ENCODE measurements at regions not wholly inside any gene's neighbourhood (a gene's known extent, or its start where the extent isn't known, plus 50 kb on each side); places are given as distances from the start of the nearest gene placed in this dataset.

DNA sequence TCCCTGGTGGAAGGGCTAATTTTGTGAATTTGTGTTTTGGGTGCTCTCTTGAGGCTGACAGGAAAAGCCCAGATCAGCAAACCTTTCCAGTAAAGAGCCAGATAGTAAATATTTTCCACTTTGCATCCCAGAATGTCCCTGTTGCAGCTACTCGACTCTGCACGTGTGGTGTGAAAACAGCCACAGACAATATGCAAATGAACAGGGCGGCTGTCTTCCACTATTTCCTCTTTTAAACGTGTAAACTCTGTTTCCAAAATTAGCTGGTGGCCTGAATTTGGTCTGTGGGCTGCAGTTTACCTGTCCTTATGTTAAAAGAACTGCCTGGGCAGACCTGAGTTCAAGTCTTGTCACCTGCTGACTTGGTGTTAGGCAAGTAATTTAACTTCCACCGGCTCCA lies 202.7 kb downstream of the EDEM1 start:
- no peak overlapping the region for H3K4me3 ChIP-seq (ENCODE audit: low read depth, low read length, poor library complexity, severe bottlenecking)
- intact Hi-C loops (cut with micrococcal nuclease; ENCODE audit: unreplicated experiment): no loop called here
- TF ChIP-seq EZH2phosphoT487 (IDR thresholded peaks at IDR 0.05; ENCODE audit: borderline replicate concordance, low read depth, low read length) (no peak), CTCF (conservative IDR thresholded peaks at IDR 0.05; ENCODE audit: low read length) (no peak)
- peaks cover 23% of the 10 kb centered on the region for H3K4me1 ChIP-seq (ENCODE audit: insufficient read depth, low read length, poor library complexity, severe bottlenecking)
- ChIA-PET POLR2A (interaction anchor here (0.6 to 1.5 kb wide), 2 partner anchors 15 to 546 kb away, joined by 5 to 6 read pairs; no protein-coding TSS in a partner anchor), CTCF (ENCODE audit: unreplicated experiment) (no interaction called here)
- no TSS peak for BruUV-seq (replicated peaks)
- H3K36me3 ChIP-seq (ENCODE audit: insufficient read depth, low read length): no peaks in the 10 kb centered on the region
- peak overlapping the region; percentile 49; the same call in 1 of the 2 replicates for H2AFZ ChIP-seq (ENCODE audit: low read length)
- no peaks in the 10 kb centered on the region for H3K9me3 ChIP-seq (ENCODE audit: low read length)
- H3K4me2 ChIP-seq (ENCODE audit: low read length): peak overlapping the region; percentile 47
- no peaks in the 10 kb centered on the region for H3K9me2 ChIP-seq (ENCODE audit: insufficient read depth, low read length)
- no peaks in the 10 kb centered on the region for H3K79me2 ChIP-seq (ENCODE audit: insufficient read depth, low read depth, low read length)
- peak; percentile 47 for DNase-seq (ENCODE audit: low spot score)
- no peaks in the 10 kb centered on the region for H4K20me1 ChIP-seq (ENCODE audit: insufficient read depth, low read length)
- H3K27ac ChIP-seq (ENCODE audit: low read depth, low read length, poor library complexity, severe bottlenecking): no peak overlapping the region

GRCh38 chr3:5390936-5391625 lies 203.6 kb downstream of the EDEM1 start:
- no peaks in the 10 kb centered on the region for H3K79me2 ChIP-seq (ENCODE audit: insufficient read depth, low read depth, low read length)
- intact Hi-C loops (cut with micrococcal nuclease; ENCODE audit: unreplicated experiment): no loop called here
- no TSS peak for BruUV-seq (replicated peaks)
- POLR2A ChIA-PET: interaction anchor here (0.6 to 1.5 kb wide), 2 partner anchors 14 to 2000 kb away, joined by 3 to 5 read pairs; no protein-coding TSS in a partner anchor
- DNase-seq (ENCODE audit: low spot score): no peak
- no peaks in the 10 kb centered on the region for H4K20me1 ChIP-seq (ENCODE audit: insufficient read depth, low read length)
- H3K4me1 ChIP-seq (ENCODE audit: insufficient read depth, low read length, poor library complexity, severe bottlenecking): peaks cover 23% of the 10 kb centered on the region
- peak overlapping the region; percentile 47 for H3K4me2 ChIP-seq (ENCODE audit: low read length)
- no peaks in the 10 kb centered on the region for H3K9me3 ChIP-seq (ENCODE audit: low read length)
- peak overlapping the region; percentile 49; the same call in 1 of the 2 replicates for H2AFZ ChIP-seq (ENCODE audit: low read length)
- H3K27ac ChIP-seq (ENCODE audit: low read depth, low read length, poor library complexity, severe bottlenecking): no peak overlapping the region
- no peak overlapping the region for H3K4me3 ChIP-seq (ENCODE audit: low read depth, low read length, poor library complexity, severe bottlenecking)
- H3K9me2 ChIP-seq (ENCODE audit: insufficient read depth, low read length): no peaks in the 10 kb centered on the region
- no peak for TF ChIP-seq CTCF (conservative IDR thresholded peaks at IDR 0.05; ENCODE audit: low read length)
- no peak for TF ChIP-seq EZH2phosphoT487 (IDR thresholded peaks at IDR 0.05; ENCODE audit: borderline replicate concordance, low read depth, low read length)
- no peaks in the 10 kb centered on the region for H3K36me3 ChIP-seq (ENCODE audit: insufficient read depth, low read length)
- CTCF ChIA-PET (ENCODE audit: unreplicated experiment): no interaction called here

GRCh38 chr3:5401002-5401401 lies 213.5 kb downstream of the EDEM1 start:
- CTCF ChIA-PET (ENCODE audit: unreplicated experiment): no interaction called here
- no peak for TF ChIP-seq CTCF (conservative IDR thresholded peaks at IDR 0.05; ENCODE audit: low read length)
- BruUV-seq (replicated peaks): no TSS peak
- Histone ChIP-seq H3K9me2 (ENCODE audit: insufficient read depth, low read length) (no peaks in the 10 kb centered on the region), H3K4me2 (ENCODE audit: low read length) (no peak overlapping the region), H3K4me3 (ENCODE audit: low read depth, low read length, poor library complexity, severe bottlenecking) (no peak overlapping the region), H4K20me1 (ENCODE audit: insufficient read depth, low read length) (no peaks in the 10 kb centered on the region), H3K27ac (ENCODE audit: low read depth, low read length, poor library complexity, severe bottlenecking) (no peak overlapping the region), H3K79me2 (ENCODE audit: insufficient read depth, low read depth, low read length) (no peaks in the 10 kb centered on the region), H3K36me3 (ENCODE audit: insufficient read depth, low read length) (no peaks in the 10 kb centered on the region), H2AFZ (ENCODE audit: low read length) (no peak overlapping the region), H3K9me3 (ENCODE audit: low read length) (no peaks in the 10 kb centered on the region), H3K4me1 (ENCODE audit: insufficient read depth, low read length, poor library complexity, severe bottlenecking) (no peaks in the 10 kb centered on the region)
- DNase-seq (ENCODE audit: low spot score): no peak
- POLR2A ChIA-PET: interaction anchor here (0.6 to 1.0 kb wide), 3 partner anchors 12 to 1109 kb away, joined by 3 to 4 read pairs (median 3); no protein-coding TSS in a partner anchor
- intact Hi-C loops (cut with micrococcal nuclease; ENCODE audit: unreplicated experiment): no loop called here

Data from OCI-LY7 (cell line).